Neural cell (in vitro differentiated cells): ENCODE measurements at regions not wholly inside any gene's neighbourhood (a gene's known extent, or its start where the extent isn't known, plus 50 kb on each side); places are given as distances from the start of the nearest gene placed in this dataset.

ENCODE experiments used
- H2AFZ ChIP-seq: fragments of 200-600, 300-800 bp; sonication (generic), shearing (Covaris generic); 2 replicates; pipeline ENCODE4 v1.6.0; 2014; ENCODE audit warnings: low read depth, mild to moderate bottlenecking, antibody characterized with exemption, low read length, moderate library complexity
- H3F3A ChIP-seq: fragments of 200-600 bp; shearing (Covaris generic); 2 replicates; pipeline ENCODE4 v1.6.1; 2016; ENCODE audit warnings: mild to moderate bottlenecking, moderate library complexity, mixed read lengths, antibody characterized with exemption, low read length; ENCODE audit not compliant: insufficient read depth, poor library complexity, severe bottlenecking
- H3K27ac ChIP-seq: fragments of 200-600, 300-800 bp; sonication (generic), shearing (Covaris generic); 2 replicates; pipeline ENCODE4 v1.5.1; 2014; ENCODE audit warnings: mild to moderate bottlenecking, low read length, moderate library complexity
- H3K27me3 ChIP-seq: fragments of 300-800, 200-600 bp; sonication (generic), shearing (Covaris generic); 2 replicates; pipeline ENCODE4 v1.6.0; 2014; ENCODE audit warnings: mild to moderate bottlenecking, low read depth, low read length, moderate library complexity; ENCODE audit not compliant: insufficient read depth
- H3K36me3 ChIP-seq: fragments of 300-800, 200-600 bp; sonication (generic), shearing (Covaris generic); 2 replicates; pipeline ENCODE4 v1.5.1; 2014; ENCODE audit warnings: mild to moderate bottlenecking, antibody characterized with exemption, low read length, moderate library complexity; ENCODE audit not compliant: insufficient read depth
- H3K4me2 ChIP-seq: fragments of 300-800, 200-600 bp; sonication (generic), shearing (Covaris generic); 2 replicates; pipeline ENCODE4 v1.6.0; 2014; ENCODE audit warnings: mild to moderate bottlenecking, low read length
- H3K4me3 ChIP-seq: fragments of 300-800, 200-600 bp; sonication (generic), shearing (Covaris generic); 2 replicates; pipeline ENCODE4 v1.5.1; 2014; ENCODE audit warnings: mild to moderate bottlenecking, low read length, moderate library complexity
- H3K79me2 ChIP-seq: fragments of 200-600 bp; shearing (Covaris generic); replicated peaks from 2 replicates; pipeline ENCODE4 v1.6.0; 2014; ENCODE audit warnings: mild to moderate bottlenecking, low read length, moderate library complexity; ENCODE audit not compliant: insufficient read depth
- H3K9ac ChIP-seq: fragments of 300-800, 200-600 bp; sonication (generic), shearing (Covaris generic); 2 replicates; pipeline ENCODE4 v1.6.1; 2016; ENCODE audit warnings: mild to moderate bottlenecking, low read length, mixed read lengths
- H3K9me2 ChIP-seq: fragments of 200-600 bp; shearing (Covaris generic); 2 replicates; pipeline ENCODE4 v1.6.1; 2016; ENCODE audit warnings: mild to moderate bottlenecking, low read length, mixed read lengths; ENCODE audit not compliant: insufficient read depth
- H3K9me3 ChIP-seq: fragments of 200-600, 300-800 bp; sonication (generic), shearing (Covaris generic); 2 replicates; pipeline ENCODE4 v1.6.1; 2016; ENCODE audit warnings: mild to moderate bottlenecking, mixed run types, low read length, moderate library complexity, mixed read lengths
- H4K20me1 ChIP-seq: fragments of 200-600 bp; shearing (Covaris generic); 2 replicates; pipeline ENCODE4 v1.6.1; 2016; ENCODE audit warnings: mild to moderate bottlenecking, mixed run types; ENCODE audit not compliant: insufficient read depth
- EP300 ChIP-seq: fragments of 450-650 bp; conservative IDR thresholded peaks from 2 replicates; pipeline ENCODE4 v1.6.1; 2014; ENCODE audit warnings: antibody characterized with exemption, mild to moderate bottlenecking, moderate library complexity; ENCODE audit not compliant: poor library complexity, severe bottlenecking
- EZH2 ChIP-seq: fragments of 200-600, 300-800 bp; shearing (Covaris generic), sonication (generic); IDR thresholded peaks from 2 replicates; pipeline ENCODE4 v1.6.1; 2014; ENCODE audit warnings: antibody characterized with exemption, low read length, borderline replicate concordance, mild to moderate bottlenecking; ENCODE audit not compliant: insufficient read depth, poor library complexity, severe bottlenecking
- MXI1 ChIP-seq: fragments of 450-650 bp; conservative IDR thresholded peaks from 2 replicates; pipeline ENCODE4 v1.6.1; 2014; ENCODE audit warnings: antibody characterized with exemption, mild to moderate bottlenecking; ENCODE audit not compliant: poor library complexity, severe bottlenecking
- POLR2AphosphoS5 ChIP-seq: IDR thresholded peaks from 2 replicates; pipeline ENCODE4 v1.6.1; 2012
- RAD21 ChIP-seq: fragments of 450-650 bp; conservative IDR thresholded peaks from 2 replicates; pipeline ENCODE4 v1.6.1; 2014; ENCODE audit warnings: antibody characterized with exemption, mild to moderate bottlenecking, moderate library complexity
- REST ChIP-seq: IDR thresholded peaks from 2 replicates; pipeline ENCODE4 v1.6.1; 2012; ENCODE audit warnings: borderline replicate concordance
- SMC3 ChIP-seq: fragments of 450-650 bp; conservative IDR thresholded peaks from 2 replicates; pipeline ENCODE4 v1.6.1; 2014; ENCODE audit warnings: antibody characterized with exemption, mild to moderate bottlenecking, moderate library complexity; ENCODE audit not compliant: poor library complexity
- TAF1 ChIP-seq: IDR thresholded peaks from 2 replicates; pipeline ENCODE4 v1.6.1; 2012; ENCODE audit warnings: low read depth
- TF ChIP-seq, protein P1 (sequence below): fragments of 450-650 bp; IDR thresholded peaks from 2 replicates; pipeline ENCODE4 v1.5.1; 2014; ENCODE audit warnings: antibody characterized with exemption, mild to moderate bottlenecking, moderate library complexity; ENCODE audit not compliant: poor library complexity, severe bottlenecking

- Histone ChIP-seq H3K27me3 (no peaks in the 10 kb centered on the region), H3K36me3 (no peaks in the 10 kb centered on the region), H3K9me3 (no peaks in the 10 kb centered on the region), H3K27ac (no peak overlapping the region), H3K4me2 (no peak overlapping the region), H3K4me3 (no peak overlapping the region), H3K9me2 (no peaks in the 10 kb centered on the region), H3K9ac (no peak overlapping the region), H4K20me1 (no peaks in the 10 kb centered on the region), H3K79me2 (no peaks in the 10 kb centered on the region), H2AFZ (no peak overlapping the region), H3F3A (no peaks in the 10 kb centered on the region)
- no peak for TF ChIP-seq RAD21
- TF ChIP-seq, protein P1, sequence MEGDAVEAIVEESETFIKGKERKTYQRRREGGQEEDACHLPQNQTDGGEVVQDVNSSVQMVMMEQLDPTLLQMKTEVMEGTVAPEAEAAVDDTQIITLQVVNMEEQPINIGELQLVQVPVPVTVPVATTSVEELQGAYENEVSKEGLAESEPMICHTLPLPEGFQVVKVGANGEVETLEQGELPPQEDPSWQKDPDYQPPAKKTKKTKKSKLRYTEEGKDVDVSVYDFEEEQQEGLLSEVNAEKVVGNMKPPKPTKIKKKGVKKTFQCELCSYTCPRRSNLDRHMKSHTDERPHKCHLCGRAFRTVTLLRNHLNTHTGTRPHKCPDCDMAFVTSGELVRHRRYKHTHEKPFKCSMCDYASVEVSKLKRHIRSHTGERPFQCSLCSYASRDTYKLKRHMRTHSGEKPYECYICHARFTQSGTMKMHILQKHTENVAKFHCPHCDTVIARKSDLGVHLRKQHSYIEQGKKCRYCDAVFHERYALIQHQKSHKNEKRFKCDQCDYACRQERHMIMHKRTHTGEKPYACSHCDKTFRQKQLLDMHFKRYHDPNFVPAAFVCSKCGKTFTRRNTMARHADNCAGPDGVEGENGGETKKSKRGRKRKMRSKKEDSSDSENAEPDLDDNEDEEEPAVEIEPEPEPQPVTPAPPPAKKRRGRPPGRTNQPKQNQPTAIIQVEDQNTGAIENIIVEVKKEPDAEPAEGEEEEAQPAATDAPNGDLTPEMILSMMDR, result no peak
- no peak for TF ChIP-seq REST
- no peak for TF ChIP-seq POLR2AphosphoS5
- TF ChIP-seq EP300, result no peak
- no peak for TF ChIP-seq EZH2
- no peak for TF ChIP-seq MXI1
- no peak for TF ChIP-seq TAF1
- TF ChIP-seq SMC3, result no peak
Measured at GRCh38 chr15:69982037-69982436, 115.7 kb downstream of the TLE3 start.

DNA sequence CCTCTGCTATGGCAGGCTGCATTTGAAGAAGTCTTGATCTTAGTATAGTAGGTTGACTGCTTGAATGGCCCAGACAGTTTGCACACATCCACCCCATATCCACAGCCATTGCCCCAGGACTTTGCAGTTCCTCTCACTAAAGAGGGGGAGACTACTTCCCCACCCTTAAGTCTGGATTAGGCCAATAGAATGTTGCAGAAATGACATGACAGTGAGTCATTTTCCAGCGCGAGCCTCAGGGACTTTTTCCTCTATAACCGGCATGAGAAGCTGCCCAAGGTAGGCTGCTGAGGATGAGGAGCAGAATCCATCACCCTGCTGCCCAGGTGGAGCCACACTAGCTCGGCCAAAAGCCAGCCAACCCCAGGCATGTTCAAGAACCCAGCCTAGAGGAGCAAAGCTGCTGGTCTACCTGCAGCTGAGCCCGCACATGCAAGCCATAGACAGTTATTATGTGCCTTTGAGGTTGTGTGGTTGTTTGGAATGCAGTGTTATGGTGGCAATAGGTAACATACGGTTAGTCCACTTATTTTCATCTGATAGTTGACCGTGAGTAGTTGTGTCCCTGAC is 113.9 kb downstream of the TLE3 start:
- Histone ChIP-seq H2AFZ (no peak overlapping the region), H3K79me2 (no peaks in the 10 kb centered on the region), H3K4me3 (no peak overlapping the region), H3K9me3 (no peaks in the 10 kb centered on the region), H3K36me3 (no peaks in the 10 kb centered on the region), H3K9me2 (no peaks in the 10 kb centered on the region), H3F3A (no peaks in the 10 kb centered on the region), H3K27me3 (no peaks in the 10 kb centered on the region), H3K27ac (no peak overlapping the region), H3K9ac (no peak overlapping the region), H3K4me2 (no peak overlapping the region), H4K20me1 (no peaks in the 10 kb centered on the region)
- no peak for TF ChIP-seq SMC3
- no peak for TF ChIP-seq REST
- no peak for TF ChIP-seq EP300
- TF ChIP-seq, protein P1, result no peak
- TF ChIP-seq MXI1, result no peak
- no peak for TF ChIP-seq EZH2
- TF ChIP-seq POLR2AphosphoS5, result no peak
- TF ChIP-seq RAD21, result no peak
- TF ChIP-seq TAF1, result no peak
